Keratinocyte (primary cell): ENCODE measurements at regions not wholly inside any gene's neighbourhood (a gene's known extent, or its start where the extent isn't known, plus 50 kb on each side); places are given as distances from the start of the nearest gene placed in this dataset.

ENCODE experiments used
- DNase-seq: peaks from one replicate; pipeline ENCODE4 v3.0.0-alpha.2; 2011; ENCODE audit warnings: low read depth, missing footprints, low spot score
- FAIRE-seq: peaks from 2 replicates; lab custom pipeline; 2011; peaks lifted over from hg19 to GRCh38; lab: Jason Lieb, UNC
- H2AFZ ChIP-seq: 2 replicates; pipeline ENCODE4 v1.6.0; 2012; ENCODE audit warnings: low read length, control low read depth, inconsistent platforms; ENCODE audit not compliant: control insufficient read depth
- H3K27ac ChIP-seq: 2 replicates; pipeline ENCODE4 v1.5.1; 2011; ENCODE audit warnings: low read length; ENCODE audit not compliant: control insufficient read depth, insufficient read depth
- H3K27me3 ChIP-seq: 3 replicates; pipeline ENCODE4 v1.6.0; 2011; ENCODE audit warnings: low read length; ENCODE audit not compliant: control insufficient read depth, insufficient read depth; ENCODE audit errors: extremely low read depth
- H3K36me3 ChIP-seq, 2 experiments: 2 replicates in 1 of 2; 3 replicates in 1 of 2; pipeline ENCODE4 v1.5.1; 2011; ENCODE audit warnings: low read length in 2 of 2, mild to moderate bottlenecking in 1 of 2; ENCODE audit not compliant: control insufficient read depth in 2 of 2, insufficient read depth in 2 of 2; ENCODE audit errors: extremely low read depth in 1 of 2
- H3K4me1 ChIP-seq: 3 replicates; pipeline ENCODE4 v1.5.1; 2011; ENCODE audit warnings: low read length; ENCODE audit not compliant: control insufficient read depth, insufficient read depth; ENCODE audit errors: extremely low read depth
- H3K4me2 ChIP-seq: 3 replicates; pipeline ENCODE4 v1.6.0; 2011; ENCODE audit warnings: low read depth, low read length; ENCODE audit not compliant: control insufficient read depth, insufficient read depth; ENCODE audit errors: extremely low read depth
- H3K4me3 ChIP-seq, 3 experiments: fragments of 200-600 bp in 1 of 3; sonication (generic) in 1 of 3; 2 replicates in 2 of 3; 3 replicates in 1 of 3; pipeline ENCODE4 v1.5.1; 2011 to 2016; ENCODE audit warnings: low read length in 3 of 3, mild to moderate bottlenecking in 3 of 3, control low read depth in 2 of 3, inconsistent platforms in 1 of 3, low read depth in 1 of 3, mixed read lengths in 1 of 3, mixed run types in 1 of 3, moderate library complexity in 1 of 3; ENCODE audit not compliant: control insufficient read depth in 2 of 3, insufficient read depth in 2 of 3; ENCODE audit errors: extremely low read depth in 1 of 3
- H3K79me2 ChIP-seq: 2 replicates; pipeline ENCODE4 v1.6.0; 2012; ENCODE audit warnings: low read length; ENCODE audit not compliant: control insufficient read depth, insufficient read depth
- H3K9ac ChIP-seq: 3 replicates; pipeline ENCODE4 v1.6.0; 2011; ENCODE audit warnings: low read length; ENCODE audit not compliant: control insufficient read depth, insufficient read depth; ENCODE audit errors: extremely low read depth
- H3K9me1 ChIP-seq: 3 replicates; pipeline ENCODE4 v1.6.0; 2011; ENCODE audit warnings: low read length; ENCODE audit not compliant: control insufficient read depth, insufficient read depth; ENCODE audit errors: extremely low read depth
- H3K9me3 ChIP-seq: 2 replicates; pipeline ENCODE4 v1.5.1; 2012; ENCODE audit warnings: low read depth, low read length; ENCODE audit not compliant: control insufficient read depth
- H4K20me1 ChIP-seq: 3 replicates; pipeline ENCODE4 v1.6.0; 2011; ENCODE audit warnings: low read length; ENCODE audit not compliant: control insufficient read depth, insufficient read depth; ENCODE audit errors: extremely low read depth
- CTCF ChIP-seq, 3 experiments: IDR thresholded peaks in 1 of 3; conservative IDR thresholded peaks in 1 of 3; optimal IDR thresholded peaks in 1 of 3; 2 replicates in 2 of 3; 3 replicates in 1 of 3; pipeline versions ENCODE3 to v1.5.1; 2011; ENCODE audit warnings: low read length in 3 of 3, mild to moderate bottlenecking in 3 of 3, moderate library complexity in 2 of 3, control low read depth in 1 of 3, inconsistent platforms in 1 of 3; ENCODE audit not compliant: insufficient read depth in 2 of 3; ENCODE audit errors: extremely low read depth in 1 of 3
- EZH2 ChIP-seq: IDR thresholded peaks from one replicate; pipeline ENCODE4 v1.6.1; 2012; ENCODE audit warnings: inconsistent platforms, mild to moderate bottlenecking, low read length, moderate library complexity
- dilution Hi-C: fragments of 300-500 bp; cut with MboI; formaldehyde crosslinking; loops from one replicate; pipeline ENCODE4 v1.7.0; 2020; ENCODE audit warnings: low sequenced_read_pairs; ENCODE audit not compliant: extremely low pct_ligation_motif_present

GRCh38 chr19:30719999-30720345 lies 347.8 kb downstream of the ZNF536 start:
- Histone ChIP-seq H3K79me2 (no peaks in the 10 kb centered on the region), H4K20me1 (no peaks in the 10 kb centered on the region), H3K27ac (no peak overlapping the region), H3K4me2 (peak overlapping the region; percentile 82), H3K9me1 (no peaks in the 10 kb centered on the region), H3K9me3 (no peaks in the 10 kb centered on the region), H3K4me3 (peak overlapping the region; percentile 13 to 69 (median 60)), H3K4me1 (peaks cover 5% of the 10 kb centered on the region), H2AFZ (peak overlapping the region; percentile 56), H3K36me3 (no peaks in the 10 kb centered on the region), H3K9ac (no peak overlapping the region), H3K27me3 (peaks cover 4% of the 10 kb centered on the region)
- dilution Hi-C loops: no loop called here
- FAIRE-seq: no peak
- no peak for DNase-seq
- TF ChIP-seq EZH2 (no peak), CTCF (optimal IDR thresholded peaks at IDR 0.05 in 1 of 3, IDR thresholded peaks at IDR 0.05 in 1 of 3, conservative IDR thresholded peaks at IDR 0.05 in 1 of 3; ENCODE audit: extremely low read depth in 1 of 3, insufficient read depth in 2 of 3, low read length in 3 of 3) (no peak)

DNA sequence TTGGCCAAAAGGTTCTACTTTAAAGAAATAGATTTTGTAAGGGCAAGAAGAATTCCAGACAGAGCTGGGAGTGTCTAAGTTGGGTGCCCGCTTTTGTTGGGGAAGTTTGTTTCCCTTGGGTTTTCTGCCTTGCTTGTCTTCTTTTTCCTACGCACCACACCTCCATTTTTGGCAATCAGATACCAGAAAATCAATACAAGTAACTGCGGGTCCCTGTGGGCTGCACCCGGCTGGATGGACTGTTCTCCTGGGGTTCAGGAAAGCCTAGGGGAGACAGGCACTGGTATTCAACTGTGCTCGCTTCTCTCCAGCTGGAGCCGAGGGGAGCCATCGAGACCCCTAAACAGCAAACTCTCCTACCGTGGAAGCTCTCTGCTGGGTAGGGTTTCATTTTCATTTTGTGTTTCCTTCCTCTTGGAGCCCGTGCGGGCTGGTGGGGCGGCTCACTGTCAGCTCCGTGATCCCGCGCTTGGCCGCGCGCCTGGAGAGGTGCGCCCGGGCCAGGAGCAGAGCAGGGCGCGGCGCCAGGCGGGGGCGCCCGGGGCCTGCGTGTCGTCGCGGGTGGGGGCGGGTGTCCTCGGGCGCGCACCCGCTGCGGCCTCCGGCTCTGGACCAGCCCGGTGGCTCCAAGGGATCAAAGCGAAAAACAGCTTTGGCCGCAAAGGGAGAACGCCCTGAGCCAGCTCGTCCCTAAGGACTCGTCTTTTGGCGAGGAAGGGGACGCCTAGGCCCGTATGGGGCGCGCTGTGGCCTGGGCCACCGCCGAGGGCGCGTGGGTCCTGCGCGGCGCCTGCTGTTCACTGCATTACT lies 347.2 kb downstream of the ZNF536 start:
- no peaks in the 10 kb centered on the region for H3K36me3 ChIP-seq
- DNase-seq (no peak), FAIRE-seq (no peak)
- dilution Hi-C loops: no loop called here
- peak overlapping the region; percentile 33 for H3K9ac ChIP-seq
- H4K20me1 ChIP-seq: no peaks in the 10 kb centered on the region
- TF ChIP-seq CTCF (optimal IDR thresholded peaks at IDR 0.05 in 1 of 3, IDR thresholded peaks at IDR 0.05 in 1 of 3, conservative IDR thresholded peaks at IDR 0.05 in 1 of 3; ENCODE audit: extremely low read depth in 1 of 3, insufficient read depth in 2 of 3, low read length in 3 of 3) (peak in 1 of 3 experiments; percentile 35), EZH2 (no peak)
- H3K4me2 ChIP-seq: peak overlapping the region; percentile 82
- H3K27ac ChIP-seq: no peak overlapping the region
- peak overlapping the region; percentile 13 to 69 (median 60) for H3K4me3 ChIP-seq
- H3K9me3 ChIP-seq: no peaks in the 10 kb centered on the region
- peaks cover 4% of the 10 kb centered on the region for H3K27me3 ChIP-seq
- peak overlapping the region; percentile 86 for H2AFZ ChIP-seq
- no peaks in the 10 kb centered on the region for H3K79me2 ChIP-seq
- no peaks in the 10 kb centered on the region for H3K9me1 ChIP-seq
- H3K4me1 ChIP-seq: peaks cover 5% of the 10 kb centered on the region
